Esophagus squamous epithelium (tissue), 4 donors: ENCODE measurements at regions not wholly inside any gene's neighbourhood (a gene's known extent, or its start where the extent isn't known, plus 50 kb on each side); places are given as distances from the start of the nearest gene placed in this dataset.
"Not testable (repeated sequence)": the region's sequence is repeated elsewhere in the genome, so short reads cannot be mapped to it uniquely, and the experiment has no call there.

Source experiments
- CTCF ChIP-seq, 6 experiments: fragments of 450-650 bp in 4 of 6; fragments of 200-600 bp in 2 of 6; sonication (generic) in 2 of 6; IDR thresholded peaks; one replicate each; pipeline ENCODE4 v1.5.1; 2016 to 2019; ENCODE audit warnings: antibody characterized with exemption in 6 of 6, mild to moderate bottlenecking in 4 of 6, moderate library complexity in 4 of 6
- POLR2A ChIP-seq, 4 donors: fragments of 450-650 bp; IDR thresholded peaks; one replicate each; pipeline ENCODE4 v1.6.1; 2017; ENCODE audit warnings: antibody characterized with exemption in 4 of 4, mild to moderate bottlenecking in 4 of 4, moderate library complexity in 3 of 4

GRCh38 chrX:122224137-122224536, 959.9 kb upstream of the GRIA3 start:
- not testable (repeated sequence) for TF ChIP-seq CTCF, POLR2A (IDR thresholded peaks at IDR 0.05)
